ENCODE measurements at regions not wholly inside any gene's neighbourhood (a gene's known extent, or its start where the extent isn't known, plus 50 kb on each side); places are given as distances from the start of the nearest gene placed in this dataset.

DNA sequence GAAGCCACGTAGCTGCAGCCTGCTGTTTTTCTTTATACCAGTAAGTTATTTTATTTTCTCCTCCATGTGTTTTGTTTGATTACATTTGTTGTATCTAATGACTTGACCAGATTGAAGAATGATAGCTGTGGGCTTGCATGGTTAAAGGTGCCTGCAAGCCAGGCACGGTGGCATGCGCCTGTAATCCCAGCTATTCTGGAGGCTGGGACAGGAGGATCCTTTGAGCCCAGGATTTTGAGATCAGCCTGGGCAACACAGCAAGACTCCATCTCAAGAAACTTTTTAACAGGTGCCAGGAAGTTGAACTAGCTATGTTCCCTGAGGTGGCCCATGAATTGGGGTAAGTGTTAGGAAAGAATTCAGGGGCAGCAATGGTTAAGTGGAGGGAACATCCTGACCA lies 179.4 kb downstream of the IRS1 start:
- no peak for DNase-seq (ENCODE audit: low spot score)
- in situ Hi-C loops (cut with MboI; ENCODE audit: low pct_unique_long_range_greater_than_20kb, low sequenced_read_pairs, unreplicated experiment), result no loop called here
- TF ChIP-seq, protein P1, sequence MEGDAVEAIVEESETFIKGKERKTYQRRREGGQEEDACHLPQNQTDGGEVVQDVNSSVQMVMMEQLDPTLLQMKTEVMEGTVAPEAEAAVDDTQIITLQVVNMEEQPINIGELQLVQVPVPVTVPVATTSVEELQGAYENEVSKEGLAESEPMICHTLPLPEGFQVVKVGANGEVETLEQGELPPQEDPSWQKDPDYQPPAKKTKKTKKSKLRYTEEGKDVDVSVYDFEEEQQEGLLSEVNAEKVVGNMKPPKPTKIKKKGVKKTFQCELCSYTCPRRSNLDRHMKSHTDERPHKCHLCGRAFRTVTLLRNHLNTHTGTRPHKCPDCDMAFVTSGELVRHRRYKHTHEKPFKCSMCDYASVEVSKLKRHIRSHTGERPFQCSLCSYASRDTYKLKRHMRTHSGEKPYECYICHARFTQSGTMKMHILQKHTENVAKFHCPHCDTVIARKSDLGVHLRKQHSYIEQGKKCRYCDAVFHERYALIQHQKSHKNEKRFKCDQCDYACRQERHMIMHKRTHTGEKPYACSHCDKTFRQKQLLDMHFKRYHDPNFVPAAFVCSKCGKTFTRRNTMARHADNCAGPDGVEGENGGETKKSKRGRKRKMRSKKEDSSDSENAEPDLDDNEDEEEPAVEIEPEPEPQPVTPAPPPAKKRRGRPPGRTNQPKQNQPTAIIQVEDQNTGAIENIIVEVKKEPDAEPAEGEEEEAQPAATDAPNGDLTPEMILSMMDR (IDR thresholded peaks at IDR 0.05; ENCODE audit: extremely low read depth, insufficient read depth, missing control alignments), result no peak

DNA sequence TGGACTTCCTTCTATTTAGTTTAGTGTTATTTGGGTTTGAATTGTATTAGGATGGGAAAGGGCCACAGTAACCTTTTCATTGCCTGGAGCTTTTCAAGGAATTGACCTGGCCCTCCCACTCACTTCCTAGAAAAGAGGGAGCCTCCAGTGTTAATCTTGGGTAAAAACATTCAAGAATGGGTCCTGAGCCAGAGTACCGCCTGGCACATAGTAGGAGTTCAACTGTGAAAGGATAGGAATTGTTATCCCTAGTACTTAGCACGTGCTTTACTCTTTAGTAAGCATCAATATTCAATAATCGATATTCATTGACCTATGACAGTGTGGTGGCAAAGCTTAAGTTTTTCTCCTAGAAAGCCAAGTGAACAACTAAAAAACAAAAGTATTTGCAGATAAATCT lies 179.9 kb downstream of the IRS1 start:
- in situ Hi-C loops (cut with MboI; ENCODE audit: low pct_unique_long_range_greater_than_20kb, low sequenced_read_pairs, unreplicated experiment), result no loop called here
- DNase-seq (ENCODE audit: low spot score), result no peak
- TF ChIP-seq, protein P1 (IDR thresholded peaks at IDR 0.05; ENCODE audit: extremely low read depth, insufficient read depth, missing control alignments), result no peak

DNA sequence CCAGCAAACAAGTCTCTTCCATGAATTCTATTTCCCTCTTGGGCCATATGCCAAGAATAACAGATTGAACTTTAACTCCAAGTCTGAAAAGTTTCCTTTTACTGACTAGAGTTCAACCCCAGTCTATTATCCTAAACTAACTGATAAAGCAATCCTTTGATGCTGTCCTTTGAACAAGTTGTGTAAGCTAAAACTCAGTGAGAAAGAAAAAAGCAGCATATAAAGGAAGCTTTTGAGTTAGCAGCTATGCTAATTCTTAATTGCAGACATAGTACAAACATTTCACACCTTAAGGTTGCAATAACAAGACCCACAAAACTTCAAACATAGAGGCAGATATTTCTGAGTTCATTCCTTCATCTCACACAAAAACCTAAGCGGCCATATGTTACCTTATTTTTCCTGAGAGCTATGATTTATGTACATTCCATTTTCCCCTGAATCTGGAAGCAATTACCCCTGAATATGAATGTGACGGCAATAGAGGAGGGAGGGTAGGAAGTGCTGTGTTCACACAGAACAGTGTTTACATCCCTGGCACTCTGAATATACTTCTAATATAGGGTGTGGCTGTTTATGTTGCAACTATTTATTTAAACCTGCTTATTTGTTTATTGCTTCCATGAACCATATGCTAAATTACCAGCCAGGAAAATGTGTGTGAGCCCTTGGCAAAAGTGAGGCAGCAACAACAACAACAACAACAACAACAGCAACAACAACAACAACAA lies 180.6 kb downstream of the IRS1 start:
- TF ChIP-seq, protein P1 (IDR thresholded peaks at IDR 0.05; ENCODE audit: extremely low read depth, insufficient read depth, missing control alignments), result no peak
- no peak for DNase-seq (ENCODE audit: low spot score)
- in situ Hi-C loops (cut with MboI; ENCODE audit: low pct_unique_long_range_greater_than_20kb, low sequenced_read_pairs, unreplicated experiment), result no loop called here

DNA sequence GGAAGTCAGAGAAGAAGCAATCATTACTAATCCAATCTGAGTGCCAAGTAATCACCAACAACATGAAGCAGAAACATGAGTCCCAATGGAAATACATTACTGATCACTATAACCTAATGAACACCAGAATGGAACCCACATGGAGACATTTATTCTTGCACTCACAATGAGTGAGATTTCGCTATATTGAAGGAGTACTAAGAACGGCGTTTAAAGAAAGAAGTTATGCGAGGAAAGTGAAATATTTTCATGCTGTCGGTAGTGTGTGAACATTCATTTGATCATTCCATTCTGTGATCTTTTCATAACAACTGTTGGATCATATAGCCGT lies 181.1 kb downstream of the IRS1 start:
- TF ChIP-seq, protein P1 (IDR thresholded peaks at IDR 0.05; ENCODE audit: extremely low read depth, insufficient read depth, missing control alignments), result no peak
- no peak for DNase-seq (ENCODE audit: low spot score)
- in situ Hi-C loops (cut with MboI; ENCODE audit: low pct_unique_long_range_greater_than_20kb, low sequenced_read_pairs, unreplicated experiment), result no loop called here

DNA sequence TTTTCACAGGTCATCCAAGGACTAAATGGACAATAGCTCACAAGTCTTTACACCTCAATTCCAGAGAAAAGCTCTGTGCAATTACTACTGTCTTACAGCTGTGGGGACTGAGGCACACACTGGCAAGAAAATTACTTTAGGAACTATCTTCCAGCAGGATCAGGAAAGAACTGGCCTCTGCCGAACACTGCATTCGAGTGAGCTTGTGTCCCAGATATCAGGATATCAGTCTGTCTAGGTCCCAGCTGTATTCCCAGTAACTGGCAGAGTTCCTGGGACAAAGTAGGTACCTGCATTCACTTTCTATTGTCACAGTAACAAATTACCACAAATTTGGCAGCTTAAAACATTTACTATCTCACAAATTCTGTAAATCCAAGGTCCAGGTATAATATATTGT lies 183.7 kb downstream of the IRS1 start:
- no peak for DNase-seq (ENCODE audit: low spot score)

DNA sequence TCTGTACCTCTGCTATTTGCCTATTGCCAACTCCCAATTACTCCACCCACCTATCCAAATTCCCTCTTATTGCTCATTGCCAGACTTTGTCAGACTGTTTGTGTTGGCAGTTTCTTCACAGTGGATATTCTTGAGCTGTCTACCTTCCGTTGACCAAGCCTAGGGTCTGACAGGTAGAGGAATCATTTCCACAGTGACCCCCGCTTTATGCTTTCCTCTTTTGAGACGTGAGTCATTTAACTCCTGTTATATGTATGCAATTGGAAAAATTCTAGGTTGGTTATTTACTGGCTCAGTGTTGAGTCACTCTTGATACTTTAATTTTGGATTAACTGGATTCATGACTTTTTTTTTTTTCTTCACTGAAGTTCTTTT lies 187.7 kb downstream of the IRS1 start:
- DNase-seq (ENCODE audit: low spot score), result no peak
- in situ Hi-C loops (cut with MboI; ENCODE audit: low pct_unique_long_range_greater_than_20kb, low sequenced_read_pairs, unreplicated experiment), result no loop called here
- TF ChIP-seq, protein P1 (IDR thresholded peaks at IDR 0.05; ENCODE audit: extremely low read depth, insufficient read depth, missing control alignments), result no peak

More for the DNA sequence above, 183.7 kb downstream of the IRS1 start:
- in situ Hi-C loops (cut with MboI; ENCODE audit: low pct_unique_long_range_greater_than_20kb, low sequenced_read_pairs, unreplicated experiment), result no loop called here
- TF ChIP-seq, protein P1 (IDR thresholded peaks at IDR 0.05; ENCODE audit: extremely low read depth, insufficient read depth, missing control alignments), result no peak
